Tibial nerve (tissue), 3 donors: ENCODE measurements at regions not wholly inside any gene's neighbourhood (a gene's known extent, or its start where the extent isn't known, plus 50 kb on each side); places are given as distances from the start of the nearest gene placed in this dataset.

ENCODE experiments used
- POLR2A ChIP-seq, 2 donors: fragments of 450-650 bp; IDR thresholded peaks; one replicate each; pipeline ENCODE4 v1.6.1; 2017; ENCODE audit warnings: antibody characterized with exemption in 2 of 2, mild to moderate bottlenecking in 2 of 2, moderate library complexity in 2 of 2
- TF ChIP-seq, protein P1 (sequence below), 5 experiments: fragments of 200-600 bp in 3 of 5; fragments of 450-650 bp in 2 of 5; sonication (generic) in 3 of 5; IDR thresholded peaks; one replicate each; pipeline ENCODE4 v1.5.1; 2016 to 2019; ENCODE audit warnings: antibody characterized with exemption in 5 of 5, mild to moderate bottlenecking in 3 of 5, moderate library complexity in 2 of 5

DNA sequence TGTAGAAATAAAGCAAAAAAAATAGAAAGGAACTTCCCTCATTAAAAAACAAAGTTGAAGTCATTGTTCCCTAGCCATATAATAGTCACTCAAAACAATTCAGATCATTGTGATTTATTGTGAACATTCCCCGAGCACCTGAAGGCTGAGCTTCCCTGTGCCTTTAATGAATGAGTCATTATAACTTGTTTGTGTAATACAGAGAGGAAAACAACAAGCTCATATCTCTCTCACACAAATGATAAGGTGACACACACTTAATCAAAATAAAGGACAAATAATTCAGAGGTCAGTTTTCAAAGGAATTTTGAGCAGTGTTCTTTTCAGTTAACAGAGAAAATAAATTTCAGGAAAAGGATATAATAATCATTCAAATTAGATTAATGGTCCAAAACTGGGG, 326.2 kb downstream of the DUSP10 start:
- no peak for TF ChIP-seq POLR2A (IDR thresholded peaks at IDR 0.05)
- TF ChIP-seq, protein P1, sequence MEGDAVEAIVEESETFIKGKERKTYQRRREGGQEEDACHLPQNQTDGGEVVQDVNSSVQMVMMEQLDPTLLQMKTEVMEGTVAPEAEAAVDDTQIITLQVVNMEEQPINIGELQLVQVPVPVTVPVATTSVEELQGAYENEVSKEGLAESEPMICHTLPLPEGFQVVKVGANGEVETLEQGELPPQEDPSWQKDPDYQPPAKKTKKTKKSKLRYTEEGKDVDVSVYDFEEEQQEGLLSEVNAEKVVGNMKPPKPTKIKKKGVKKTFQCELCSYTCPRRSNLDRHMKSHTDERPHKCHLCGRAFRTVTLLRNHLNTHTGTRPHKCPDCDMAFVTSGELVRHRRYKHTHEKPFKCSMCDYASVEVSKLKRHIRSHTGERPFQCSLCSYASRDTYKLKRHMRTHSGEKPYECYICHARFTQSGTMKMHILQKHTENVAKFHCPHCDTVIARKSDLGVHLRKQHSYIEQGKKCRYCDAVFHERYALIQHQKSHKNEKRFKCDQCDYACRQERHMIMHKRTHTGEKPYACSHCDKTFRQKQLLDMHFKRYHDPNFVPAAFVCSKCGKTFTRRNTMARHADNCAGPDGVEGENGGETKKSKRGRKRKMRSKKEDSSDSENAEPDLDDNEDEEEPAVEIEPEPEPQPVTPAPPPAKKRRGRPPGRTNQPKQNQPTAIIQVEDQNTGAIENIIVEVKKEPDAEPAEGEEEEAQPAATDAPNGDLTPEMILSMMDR (IDR thresholded peaks at IDR 0.05), result no peak
